DOHH2 (cell line): ENCODE measurements at regions not wholly inside any gene's neighbourhood (a gene's known extent, or its start where the extent isn't known, plus 50 kb on each side); places are given as distances from the start of the nearest gene placed in this dataset.

Experiments used
- CTCF ChIP-seq: fragments of 200-600 bp; sonication (generic); IDR thresholded peaks from one replicate; pipeline ENCODE4 v1.5.1; 2014; ENCODE audit warnings: antibody characterized with exemption, mild to moderate bottlenecking, low read depth, low read length; ENCODE audit not compliant: poor library complexity, severe bottlenecking
- EZH2phosphoT487 ChIP-seq: fragments of 200-600 bp; sonication (generic); IDR thresholded peaks from 2 replicates; pipeline ENCODE4 v1.6.1; 2017; ENCODE audit warnings: borderline replicate concordance, mild to moderate bottlenecking, antibody characterized with exemption, low read length, moderate library complexity, mixed read lengths

GRCh38 chr18:61173554-61173953 lies 159.7 kb upstream of the CDH20 start:
- no peak for TF ChIP-seq CTCF
- no peak for TF ChIP-seq EZH2phosphoT487
